ENCODE measurements at regions not wholly inside any gene's neighbourhood (a gene's known extent, or its start where the extent isn't known, plus 50 kb on each side); places are given as distances from the start of the nearest gene placed in this dataset.

DNA sequence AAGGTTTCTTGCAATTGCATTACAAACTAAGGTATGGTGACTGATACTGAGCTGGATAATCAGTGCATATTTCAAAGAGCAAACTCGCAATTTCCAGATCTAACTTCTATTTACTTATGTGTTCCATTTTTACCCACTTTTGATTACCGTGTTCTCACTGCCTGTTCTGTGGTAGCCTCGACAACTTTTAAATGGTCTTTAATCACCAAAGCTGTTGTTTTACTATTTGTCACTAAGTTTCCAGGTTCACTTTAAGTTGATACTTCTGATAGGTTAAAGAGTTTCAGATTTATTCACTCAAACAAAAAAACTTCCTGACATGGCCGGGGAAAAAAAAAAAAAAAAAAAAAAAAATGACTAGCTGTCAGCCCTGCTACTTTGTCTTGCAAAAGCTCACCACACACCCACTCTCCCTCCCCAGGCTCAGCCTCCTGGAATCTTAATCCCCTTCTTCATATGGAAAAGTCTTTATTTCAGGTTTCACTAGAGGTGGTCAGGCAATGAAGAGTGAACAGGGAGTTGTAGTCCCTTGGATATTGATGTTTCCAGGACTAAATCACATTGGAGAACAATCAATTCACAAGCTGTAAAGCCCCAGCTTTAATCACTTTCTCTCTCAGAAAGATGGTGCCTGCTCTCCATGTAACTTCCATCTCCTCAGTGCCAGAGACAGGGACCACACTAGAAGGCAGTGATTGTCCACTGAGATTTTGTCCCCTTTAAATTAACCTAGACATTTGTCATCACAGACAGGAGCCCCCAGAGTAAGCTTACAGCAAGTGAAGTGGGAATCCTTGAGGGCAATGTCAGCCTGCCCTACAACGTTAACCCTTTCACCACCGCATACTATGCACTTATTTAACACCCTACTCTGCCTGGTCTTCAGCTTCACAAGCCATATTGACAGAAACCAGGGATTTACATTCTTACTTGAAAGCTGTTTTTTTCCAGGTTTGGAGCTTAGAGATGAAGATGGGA, 749.1 kb upstream of the SORCS1 start:
- no peak overlapping the region for H3K4me3 ChIP-seq
- ChIA-PET POLR2A (ENCODE audit: unreplicated experiment) (no interaction called here), CTCF (interaction anchor here (0.6 kb wide), 1 partner anchor 74 kb away, joined by 3 read pairs; no protein-coding TSS in a partner anchor)
- H3K27me3 ChIP-seq (ENCODE audit: insufficient read depth, low read depth), result no peaks in the 10 kb centered on the region
- no peaks in the 10 kb centered on the region for H3K9me3 ChIP-seq (ENCODE audit: insufficient read depth, low read depth)
- H3F3A ChIP-seq (ENCODE audit: insufficient read depth, low read depth), result no peaks in the 10 kb centered on the region
- TF ChIP-seq CTCF (conservative IDR thresholded peaks at IDR 0.05), result no peak
- TF ChIP-seq EZH2 (IDR thresholded peaks at IDR 0.05; ENCODE audit: low read depth), result no peak
- H2AFZ ChIP-seq, result no peak overlapping the region
- H3K36me3 ChIP-seq (ENCODE audit: low read depth), result no peaks in the 10 kb centered on the region
- no TSS peak for BruUV-seq (replicated peaks)
- H3K79me2 ChIP-seq (ENCODE audit: low read depth), result no peaks in the 10 kb centered on the region
- no peak overlapping the region for H3K4me2 ChIP-seq
- H3K9me2 ChIP-seq (ENCODE audit: insufficient read depth), result no peaks in the 10 kb centered on the region
- DNase-seq, result no peak
- no peaks in the 10 kb centered on the region for H3K4me1 ChIP-seq (replicated peaks; ENCODE audit: insufficient read depth)
- H3K27ac ChIP-seq, result no peak overlapping the region
- intact Hi-C loops (cut with micrococcal nuclease; ENCODE audit: unreplicated experiment), result no loop called here
- no peaks in the 10 kb centered on the region for H4K20me1 ChIP-seq (ENCODE audit: insufficient read depth)

GRCh38 chr10:107901076-107901475, 736.6 kb upstream of the SORCS1 start:
- no peaks in the 10 kb centered on the region for H3K9me3 ChIP-seq (ENCODE audit: insufficient read depth, low read depth)

GRCh38 chr10:107900131-107900530, 735.6 kb upstream of the SORCS1 start:
- TF ChIP-seq CTCF (conservative IDR thresholded peaks at IDR 0.05) (no peak), EZH2 (IDR thresholded peaks at IDR 0.05; ENCODE audit: low read depth) (no peak)
- H3K9me3 ChIP-seq (ENCODE audit: insufficient read depth, low read depth), result no peaks in the 10 kb centered on the region
- no peaks in the 10 kb centered on the region for H3K79me2 ChIP-seq (ENCODE audit: low read depth)
- intact Hi-C loops (cut with micrococcal nuclease; ENCODE audit: unreplicated experiment), result no loop called here
- no peaks in the 10 kb centered on the region for H3K9me2 ChIP-seq (ENCODE audit: insufficient read depth)
- ChIA-PET CTCF (no interaction called here), POLR2A (ENCODE audit: unreplicated experiment) (no interaction called here)
- no peaks in the 10 kb centered on the region for H3K36me3 ChIP-seq (ENCODE audit: low read depth)
- no TSS peak for BruUV-seq (replicated peaks)
- H3K4me1 ChIP-seq (replicated peaks; ENCODE audit: insufficient read depth), result no peaks in the 10 kb centered on the region
- no peak overlapping the region for H2AFZ ChIP-seq
- H4K20me1 ChIP-seq (ENCODE audit: insufficient read depth), result no peaks in the 10 kb centered on the region
- H3F3A ChIP-seq (ENCODE audit: insufficient read depth, low read depth), result no peaks in the 10 kb centered on the region
- H3K27me3 ChIP-seq (ENCODE audit: insufficient read depth, low read depth), result no peaks in the 10 kb centered on the region
- no peak overlapping the region for H3K4me3 ChIP-seq
- no peak overlapping the region for H3K27ac ChIP-seq
- DNase-seq, result no peak
- no peak overlapping the region for H3K4me2 ChIP-seq

More at GRCh38 chr10:107901076-107901475, 736.6 kb upstream of the SORCS1 start:
- POLR2A ChIA-PET (ENCODE audit: unreplicated experiment), result no interaction called here
- BruUV-seq (replicated peaks), result no TSS peak
- H3K79me2 ChIP-seq (ENCODE audit: low read depth), result no peaks in the 10 kb centered on the region
- TF ChIP-seq EZH2 (IDR thresholded peaks at IDR 0.05; ENCODE audit: low read depth) (no peak), CTCF (conservative IDR thresholded peaks at IDR 0.05) (no peak)
- no peaks in the 10 kb centered on the region for H3F3A ChIP-seq (ENCODE audit: insufficient read depth, low read depth)
- no peaks in the 10 kb centered on the region for H3K27me3 ChIP-seq (ENCODE audit: insufficient read depth, low read depth)
- CTCF ChIA-PET, result no interaction called here
- no peak overlapping the region for H3K27ac ChIP-seq
- DNase-seq, result no peak
- H3K4me2 ChIP-seq, result no peak overlapping the region
- H3K4me1 ChIP-seq (replicated peaks; ENCODE audit: insufficient read depth), result no peaks in the 10 kb centered on the region
- H3K9me2 ChIP-seq (ENCODE audit: insufficient read depth), result no peaks in the 10 kb centered on the region
- H3K36me3 ChIP-seq (ENCODE audit: low read depth), result no peaks in the 10 kb centered on the region
- no peak overlapping the region for H3K4me3 ChIP-seq
- no peaks in the 10 kb centered on the region for H4K20me1 ChIP-seq (ENCODE audit: insufficient read depth)
- intact Hi-C loops (cut with micrococcal nuclease; ENCODE audit: unreplicated experiment), result no loop called here
- no peak overlapping the region for H2AFZ ChIP-seq

Data from PC-9 (cell line).